T-helper 17 cell (primary cell): ENCODE measurements at regions not wholly inside any gene's neighbourhood (a gene's known extent, or its start where the extent isn't known, plus 50 kb on each side); places are given as distances from the start of the nearest gene placed in this dataset.
"Not testable (repeated sequence)": the region's sequence is repeated elsewhere in the genome, so short reads cannot be mapped to it uniquely, and the experiment has no call there.

Experiments
- ATAC-seq: fragments of 150-1000 bp; cut with Tn5 transposase; 2 replicates; pipeline ENCODE4 v1.10.0; 2021; ENCODE audit warnings: mild to moderate bottlenecking, moderate library complexity
- DNase-seq, 3 donors: peaks; one replicate each; pipeline versions ENCODE4 v3.0.0 to v3.0.0-alpha.2; 2020 to 2021
- H3K9me3 ChIP-seq: one replicate; pipeline ENCODE4 v1.7.0; 2013; ENCODE audit warnings: low read length, mild to moderate bottlenecking; ENCODE audit not compliant: control insufficient read depth, poor library complexity, severe bottlenecking
- H3K27ac Mint-ChIP-seq: one replicate; pipeline ENCODE4 v1.8.0; 2022; ENCODE audit warnings: mild to moderate bottlenecking, moderate library complexity, mixed read lengths
- H3K27me3 Mint-ChIP-seq: one replicate; pipeline ENCODE4 v1.8.0; 2022; ENCODE audit warnings: mixed read lengths
- H3K36me3 Mint-ChIP-seq: one replicate; pipeline ENCODE4 v1.8.0; 2022; ENCODE audit warnings: low read depth, mixed read lengths
- H3K4me1 Mint-ChIP-seq: one replicate; pipeline ENCODE4 v1.8.0; 2022; ENCODE audit warnings: mild to moderate bottlenecking, mixed read lengths
- H3K4me3 Mint-ChIP-seq: one replicate; pipeline ENCODE4 v1.8.0; 2022; ENCODE audit warnings: mild to moderate bottlenecking, moderate library complexity, mixed read lengths

DNA sequence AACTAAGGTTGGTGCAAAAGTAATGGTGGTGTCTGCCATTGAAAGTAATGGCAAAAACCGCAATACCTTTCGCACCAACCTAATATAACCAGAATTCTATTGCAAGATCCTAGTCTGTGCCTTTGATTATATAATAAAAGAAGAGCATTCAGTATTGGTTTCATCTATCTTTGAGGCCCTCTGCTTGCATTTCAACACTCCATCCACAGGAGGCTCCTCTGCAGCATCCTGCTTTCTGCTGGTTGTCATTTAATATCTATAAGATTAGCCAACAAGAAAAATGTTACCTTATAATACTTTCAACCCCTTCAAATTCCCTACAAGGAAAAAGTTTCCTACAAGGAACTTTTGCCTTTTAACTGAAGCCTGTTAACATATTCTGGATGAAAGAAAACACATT, 139.2 kb downstream of the CDCA7 start:
- Mint-ChIP-seq H3K4me3 (no peak overlapping the region), H3K27me3 (peaks cover 32% of the 10 kb centered on the region), H3K4me1 (no peaks in the 10 kb centered on the region), H3K27ac (no peak overlapping the region), H3K36me3 (no peaks in the 10 kb centered on the region)
- no peak for DNase-seq
- H3K9me3 ChIP-seq = no peaks in the 10 kb centered on the region
- no peak for ATAC-seq

GRCh38 chr2:173496746-173497145, 142.1 kb downstream of the CDCA7 start:
- Mint-ChIP-seq H3K27me3 (peaks cover 16% of the 10 kb centered on the region), H3K4me1 (no peaks in the 10 kb centered on the region), H3K4me3 (no peak overlapping the region), H3K27ac (no peak overlapping the region), H3K36me3 (no peaks in the 10 kb centered on the region)
- no peak for DNase-seq
- no peak for ATAC-seq
- no peaks in the 10 kb centered on the region for H3K9me3 ChIP-seq

GRCh38 chr2:173500953-173501352, 146.3 kb downstream of the CDCA7 start:
- Mint-ChIP-seq H3K4me3 (no peak overlapping the region), H3K27me3 (peaks cover 15% of the 10 kb centered on the region), H3K27ac (no peak overlapping the region), H3K4me1 (no peaks in the 10 kb centered on the region), H3K36me3 (no peaks in the 10 kb centered on the region)
- H3K9me3 ChIP-seq = no peaks in the 10 kb centered on the region
- DNase-seq (no peak), ATAC-seq (no peak)

DNA sequence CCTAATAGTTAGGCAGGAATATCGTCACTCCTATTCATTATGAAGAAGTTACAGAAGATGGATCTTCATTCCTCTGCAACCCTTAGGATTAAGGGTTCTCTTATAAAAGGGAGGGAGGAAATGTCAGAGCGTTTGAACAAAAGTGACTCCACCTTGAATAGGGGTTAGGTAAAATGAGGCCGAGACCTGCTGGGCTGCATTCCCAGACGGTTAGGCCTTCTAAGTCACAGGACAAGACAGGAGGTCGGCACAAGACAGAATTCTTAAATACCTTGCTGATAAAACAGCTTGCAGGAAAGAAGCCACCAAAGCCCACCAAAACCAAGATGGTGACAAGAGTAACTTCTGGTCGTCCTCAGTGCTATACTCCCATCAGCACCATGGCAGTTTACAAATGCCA, 147.6 kb downstream of the CDCA7 start:
- Mint-ChIP-seq H3K4me3 (no peak overlapping the region), H3K27me3 (peaks cover 24% of the 10 kb centered on the region), H3K27ac (no peak overlapping the region), H3K36me3 (no peaks in the 10 kb centered on the region), H3K4me1 (no peaks in the 10 kb centered on the region)
- H3K9me3 ChIP-seq = no peaks in the 10 kb centered on the region
- DNase-seq (no peak), ATAC-seq (no peak)

DNA sequence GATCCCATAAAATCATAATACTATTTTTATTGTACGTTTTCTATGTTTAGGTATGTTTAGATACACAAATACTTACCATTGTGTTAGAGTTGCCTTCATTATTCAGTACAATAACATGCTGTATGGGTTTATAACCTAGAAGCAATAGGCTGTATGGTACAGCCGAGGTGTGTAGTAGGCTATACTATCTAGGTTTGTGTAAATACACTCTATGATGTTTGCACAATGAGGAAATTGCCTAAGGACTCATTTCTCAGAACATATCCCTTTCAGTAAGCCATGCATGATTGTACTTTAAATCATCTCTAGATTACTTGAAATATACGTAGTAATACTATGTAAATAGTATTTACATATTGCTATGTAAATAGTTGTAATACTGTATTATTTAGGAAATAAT, 156.7 kb downstream of the CDCA7 start:
- no peak for ATAC-seq
- Mint-ChIP-seq H3K4me1 (no peaks in the 10 kb centered on the region), H3K4me3 (no peak overlapping the region)

GRCh38 chr2:173511942-173512341, 157.3 kb downstream of the CDCA7 start:
- Mint-ChIP-seq H3K4me3 (no peak overlapping the region), H3K27ac (no peak overlapping the region), H3K36me3 (peaks cover 6% of the 10 kb centered on the region), H3K4me1 (no peaks in the 10 kb centered on the region), H3K27me3 (peaks cover 49% of the 10 kb centered on the region)
- DNase-seq = no peak
- no peaks in the 10 kb centered on the region for H3K9me3 ChIP-seq
- ATAC-seq = no peak

More for the DNA sequence above, 156.7 kb downstream of the CDCA7 start:
- Mint-ChIP-seq H3K27ac (no peak overlapping the region), H3K36me3 (peaks cover 6% of the 10 kb centered on the region), H3K27me3 (peaks cover 55% of the 10 kb centered on the region)
- H3K9me3 ChIP-seq = no peaks in the 10 kb centered on the region
- DNase-seq = no peak

DNA sequence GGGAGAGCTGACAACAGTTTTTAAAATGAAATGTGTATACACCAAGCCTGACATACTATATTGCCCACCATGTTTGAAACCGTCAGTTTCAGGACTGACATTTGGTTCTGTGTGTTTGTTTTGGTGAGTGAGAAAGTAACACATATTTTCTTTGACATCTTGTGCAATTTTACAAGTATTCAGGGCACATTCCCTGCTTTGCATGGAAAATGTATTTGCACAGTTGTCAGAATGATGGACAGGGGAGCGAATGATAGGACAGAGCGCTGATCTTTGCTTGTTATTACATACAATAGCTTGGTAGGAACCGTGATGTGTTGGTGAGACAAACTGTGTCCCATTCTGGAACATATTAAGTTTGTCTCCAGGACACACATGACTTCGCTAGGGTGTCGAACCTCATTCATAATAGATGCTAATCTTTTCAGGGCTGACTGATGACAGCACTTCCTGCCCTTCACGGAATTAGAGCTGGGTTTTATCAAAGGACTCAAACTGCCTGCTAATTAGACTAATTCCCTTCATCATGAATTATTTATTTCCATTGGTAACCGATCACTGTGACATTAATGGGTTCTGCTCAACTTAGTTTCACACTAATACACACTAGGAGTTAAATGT, 158.5 kb downstream of the CDCA7 start:
- DNase-seq (no peak), ATAC-seq (no peak)
- peaks cover 43% of the 10 kb centered on the region for H3K27me3 Mint-ChIP-seq
- H3K36me3 Mint-ChIP-seq = peaks cover 2% of the 10 kb centered on the region
- no peaks in the 10 kb centered on the region for H3K9me3 ChIP-seq
- no peak overlapping the region for H3K4me3 Mint-ChIP-seq
- no peaks in the 10 kb centered on the region for H3K4me1 Mint-ChIP-seq
- H3K27ac Mint-ChIP-seq = no peak overlapping the region

DNA sequence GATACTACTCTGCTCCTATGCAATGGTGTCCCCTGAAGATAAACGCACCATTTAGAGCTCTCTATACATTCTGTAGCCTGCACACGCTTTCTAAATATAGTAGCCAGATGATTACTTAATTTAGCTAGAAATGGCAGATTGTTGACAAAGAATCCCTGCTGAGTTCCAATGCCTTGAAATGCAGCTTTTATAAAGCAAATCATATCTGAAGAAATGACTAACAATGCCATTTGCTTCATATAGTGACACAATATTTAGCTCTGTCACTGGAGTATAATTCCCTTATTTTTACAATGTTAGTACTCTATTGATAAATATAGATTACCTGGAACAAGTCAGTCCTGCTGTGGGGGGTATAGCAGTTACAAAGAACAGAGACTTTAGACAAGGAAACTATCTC, 166.2 kb downstream of the CDCA7 start:
- Mint-ChIP-seq H3K27me3 (peaks cover 21% of the 10 kb centered on the region), H3K4me3 (no peak overlapping the region), H3K27ac (no peak overlapping the region), H3K36me3 (no peaks in the 10 kb centered on the region), H3K4me1 (no peaks in the 10 kb centered on the region)
- H3K9me3 ChIP-seq = no peaks in the 10 kb centered on the region
- ATAC-seq (no peak), DNase-seq (no peak)

- Mint-ChIP-seq H3K27me3 (peaks cover 21% of the 10 kb centered on the region), H3K27ac (no peak overlapping the region), H3K4me1 (no peaks in the 10 kb centered on the region), H3K36me3 (no peaks in the 10 kb centered on the region), H3K4me3 (no peak overlapping the region)
- no peaks in the 10 kb centered on the region for H3K9me3 ChIP-seq
- ATAC-seq = no peak
- DNase-seq = no peak
Observed at GRCh38 chr2:173521450-173522192, 166.9 kb downstream of the CDCA7 start.

DNA sequence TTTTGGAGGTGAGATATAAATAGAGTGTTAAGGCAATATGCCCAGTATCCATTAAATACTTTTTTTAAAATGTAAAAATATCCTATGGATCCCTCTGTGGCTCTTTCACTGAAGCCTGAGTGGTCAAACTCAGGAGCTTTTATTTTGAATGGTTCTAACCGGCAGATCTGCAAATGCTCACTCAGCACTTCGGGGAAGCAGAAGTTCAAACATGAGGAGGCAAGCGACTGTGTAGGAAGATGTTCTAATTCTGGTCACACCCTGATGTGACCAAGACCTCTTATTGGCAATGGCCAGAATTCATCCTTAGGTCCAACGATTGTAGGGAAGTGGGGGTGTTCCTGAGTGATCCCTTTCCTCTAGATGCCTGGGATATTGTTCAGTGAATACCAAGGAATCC, 168.8 kb downstream of the CDCA7 start:
- H3K4me1 Mint-ChIP-seq = no peaks in the 10 kb centered on the region
- no peak for ATAC-seq
- H3K4me3 Mint-ChIP-seq = no peak overlapping the region
- no peaks in the 10 kb centered on the region for H3K9me3 ChIP-seq
- H3K27ac Mint-ChIP-seq = no peak overlapping the region
- peaks cover 21% of the 10 kb centered on the region for H3K27me3 Mint-ChIP-seq
- no peaks in the 10 kb centered on the region for H3K36me3 Mint-ChIP-seq
- DNase-seq = no peak

DNA sequence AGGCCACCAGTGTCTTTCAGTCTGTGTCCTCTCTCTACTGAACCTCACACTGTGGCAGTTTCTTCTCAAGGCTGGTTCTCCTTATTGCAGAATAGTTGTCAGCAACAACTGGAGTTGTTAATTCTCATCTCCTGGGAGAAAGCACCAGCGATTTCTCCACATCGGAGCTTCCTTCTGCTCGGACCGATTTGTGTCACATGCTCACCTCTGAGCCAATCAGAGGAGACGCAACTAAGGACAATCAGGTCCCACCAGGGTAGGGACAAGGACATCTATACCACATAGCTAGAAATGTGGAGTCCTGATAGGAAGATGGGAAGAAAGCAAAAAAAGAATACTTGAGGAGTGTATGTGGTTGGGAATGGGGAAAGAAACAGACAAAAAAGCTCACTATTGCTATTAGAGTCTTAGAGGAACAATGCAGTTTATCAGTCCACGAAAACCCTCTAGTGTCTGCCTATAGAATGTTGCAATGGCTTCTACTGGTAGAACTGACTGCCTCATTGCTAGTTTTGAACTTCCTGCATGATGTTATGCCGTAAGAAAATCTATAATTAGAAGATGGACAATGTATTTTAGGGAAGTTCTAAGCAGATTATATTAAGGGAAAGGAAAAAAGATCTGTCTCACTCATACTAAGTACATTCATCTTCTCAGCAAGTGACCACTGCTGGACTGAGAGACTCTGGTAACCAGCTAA, 169.7 kb downstream of the CDCA7 start:
- Mint-ChIP-seq H3K36me3 (no peaks in the 10 kb centered on the region), H3K27me3 (peaks cover 20% of the 10 kb centered on the region), H3K4me3 (no peak overlapping the region), H3K27ac (no peak overlapping the region), H3K4me1 (no peaks in the 10 kb centered on the region)
- H3K9me3 ChIP-seq = no peaks in the 10 kb centered on the region
- DNase-seq (no peak), ATAC-seq (no peak)

DNA sequence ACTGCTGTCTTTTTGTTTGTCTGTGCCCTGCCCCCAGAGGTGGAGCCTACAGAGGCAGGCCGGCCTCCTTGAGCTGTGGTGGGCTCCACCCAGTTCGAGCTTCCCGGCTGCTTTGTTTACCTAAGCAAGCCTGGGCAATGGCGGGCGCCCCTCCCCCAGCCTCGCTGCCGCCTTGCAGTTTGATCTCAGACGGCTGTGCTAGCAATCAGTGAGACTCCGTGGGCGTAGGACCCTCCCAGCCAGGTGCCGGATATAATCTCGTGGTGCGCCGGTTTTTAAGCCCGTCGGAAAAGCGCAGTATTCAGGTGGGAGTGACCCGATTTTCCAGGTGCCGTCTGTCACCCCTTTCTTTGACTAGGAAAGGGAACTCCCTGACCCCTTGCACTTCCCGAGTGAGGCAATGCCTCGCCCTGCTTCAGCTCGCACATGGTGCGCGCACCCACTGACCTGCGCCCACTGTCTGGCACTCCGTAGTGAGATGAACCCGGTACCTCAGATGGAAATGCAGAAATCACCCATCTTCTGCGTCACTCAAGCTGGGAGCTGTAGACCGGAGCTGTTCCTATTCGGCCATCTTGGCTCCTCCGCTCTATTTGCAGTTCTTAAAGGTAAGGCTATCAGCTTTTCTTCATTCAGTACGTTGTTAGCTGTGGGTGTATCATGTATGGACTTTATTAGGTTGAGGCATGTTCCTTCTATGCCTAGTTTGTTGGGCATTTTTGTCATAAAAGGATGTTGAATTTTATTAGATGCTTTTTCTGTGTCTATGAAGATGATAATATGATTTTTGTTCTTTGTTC, 178.3 kb downstream of the CDCA7 start:
- H3K27ac Mint-ChIP-seq, DNase-seq, ATAC-seq, H3K36me3 Mint-ChIP-seq, H3K4me1 Mint-ChIP-seq, H3K4me3 Mint-ChIP-seq, H3K9me3 ChIP-seq: not testable (repeated sequence)
- peaks cover 14% of the 10 kb centered on the region for H3K27me3 Mint-ChIP-seq

- no peak overlapping the region for H3K4me3 Mint-ChIP-seq
- DNase-seq (no peak), ATAC-seq (no peak)
- H3K4me1 Mint-ChIP-seq = peaks cover 2% of the 10 kb centered on the region
- H3K36me3 Mint-ChIP-seq = no peaks in the 10 kb centered on the region
- H3K27ac Mint-ChIP-seq = no peak overlapping the region
- peaks cover 16% of the 10 kb centered on the region for H3K27me3 Mint-ChIP-seq
- no peaks in the 10 kb centered on the region for H3K9me3 ChIP-seq
Observed at GRCh38 chr2:173537694-173538093, 183.0 kb downstream of the CDCA7 start.
